ENCODE measurements at regions not wholly inside any gene's neighbourhood (a gene's known extent, or its start where the extent isn't known, plus 50 kb on each side); places are given as distances from the start of the nearest gene placed in this dataset.

- no peak for TF ChIP-seq CTCF (conservative IDR thresholded peaks at IDR 0.05 in 1 of 2, IDR thresholded peaks at IDR 0.05 in 1 of 2; ENCODE audit: low read depth in 1 of 2, low read length in 2 of 2)
- TF ChIP-seq EZH2 (IDR thresholded peaks at IDR 0.05; ENCODE audit: low read length, missing control alignments), result no peak
These were observed 173.0 kb upstream of the TOM1L1 start for GRCh38 chr17:54727624-54728023.
